GM13977 (cell line): ENCODE measurements at regions not wholly inside any gene's neighbourhood (a gene's known extent, or its start where the extent isn't known, plus 50 kb on each side); places are given as distances from the start of the nearest gene placed in this dataset.
"Not testable (repeated sequence)": the region's sequence is repeated elsewhere in the genome, so short reads cannot be mapped to it uniquely, and the experiment has no call there.

Experiments used
- DNase-seq: peaks from one replicate; pipeline ENCODE4 v3.0.0; 2012; ENCODE audit warnings: low spot score
- CTCF ChIP-seq: IDR thresholded peaks from 2 replicates; pipeline ENCODE4 v1.5.1; 2012; ENCODE audit warnings: mild to moderate bottlenecking, control low read depth; ENCODE audit not compliant: insufficient read depth; ENCODE audit errors: extremely low read depth, missing control alignments
- in situ Hi-C: fragments of 300-500 bp; cut with MboI; formaldehyde crosslinking; loops from one replicate; pipeline ENCODE4 v1.12.0; 2022; ENCODE audit warnings: low sequenced_read_pairs, low pct_unique_long_range_greater_than_20kb, mixed read lengths, inconsistent platforms; ENCODE audit not compliant: unreplicated experiment

- no peak for TF ChIP-seq CTCF
- in situ Hi-C loops = no loop called here
- no peak for DNase-seq
These were observed 218.8 kb downstream of the OTUD1 start for GRCh38 chr10:23657677-23658076.

DNA sequence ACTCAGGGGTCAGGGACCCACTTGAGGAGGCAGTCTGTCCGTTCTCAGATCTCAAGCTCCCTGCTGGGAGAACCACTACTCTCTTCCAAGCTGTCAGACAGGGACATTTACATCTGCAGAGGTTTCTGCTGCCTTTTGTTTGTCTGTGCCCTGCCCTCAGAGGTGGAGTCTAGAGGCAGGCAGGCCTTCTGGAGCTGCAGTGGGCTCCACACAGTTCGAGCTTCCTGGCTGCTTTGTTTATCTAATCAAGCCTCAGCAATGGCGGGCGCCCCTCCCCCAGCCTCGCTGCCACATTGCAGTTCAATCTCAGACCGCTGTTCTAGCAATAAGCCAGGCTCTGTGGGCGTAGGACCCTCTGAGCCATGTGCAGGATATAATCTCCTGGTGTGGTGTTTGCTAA is 233.0 kb downstream of the OTUD1 start:
- in situ Hi-C loops, DNase-seq: not testable (repeated sequence)

- no peak for TF ChIP-seq CTCF
- no peak for DNase-seq
- in situ Hi-C loops = loop anchor here (25.0 kb wide), 1 partner anchor 363 kb away; no protein-coding TSS in a partner anchor
These were observed 236.7 kb downstream of the OTUD1 start for GRCh38 chr10:23675585-23675984.

GRCh38 chr10:23676296-23676695 is 237.4 kb downstream of the OTUD1 start:
- DNase-seq = no peak

GRCh38 chr10:23686722-23687121 is 247.8 kb downstream of the OTUD1 start:
- in situ Hi-C loops = loop anchor here (25.0 kb wide), 1 partner anchor 374 kb away; no protein-coding TSS in a partner anchor
- no peak for TF ChIP-seq CTCF
- DNase-seq = no peak

More at GRCh38 chr10:23676296-23676695, 237.4 kb downstream of the OTUD1 start:
- no peak for TF ChIP-seq CTCF
- in situ Hi-C loops = loop anchor here (25.0 kb wide), 1 partner anchor 364 kb away; no protein-coding TSS in a partner anchor

DNA sequence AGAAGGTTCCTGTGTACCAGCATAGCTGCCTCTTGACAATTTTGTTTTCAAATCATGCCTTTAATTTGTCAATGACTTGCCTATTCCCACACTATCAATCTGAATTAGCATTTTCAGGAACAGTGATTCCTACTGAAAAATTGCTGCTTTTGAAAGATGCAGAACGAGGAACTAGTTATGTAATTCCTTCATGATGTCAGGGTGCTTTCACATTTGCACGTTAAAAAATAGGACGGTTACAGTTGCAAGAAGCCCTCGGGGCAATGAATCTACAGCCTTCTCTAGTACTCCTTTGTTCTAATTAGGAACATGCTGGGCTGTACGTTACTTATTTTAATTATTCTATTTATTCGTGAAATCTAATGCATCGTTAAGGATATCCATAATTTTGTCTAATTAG is 253.9 kb downstream of the OTUD1 start:
- in situ Hi-C loops = loop anchor here (25.0 kb wide), 1 partner anchor 380 kb away; no protein-coding TSS in a partner anchor
- no peak for TF ChIP-seq CTCF
- no peak for DNase-seq

DNA sequence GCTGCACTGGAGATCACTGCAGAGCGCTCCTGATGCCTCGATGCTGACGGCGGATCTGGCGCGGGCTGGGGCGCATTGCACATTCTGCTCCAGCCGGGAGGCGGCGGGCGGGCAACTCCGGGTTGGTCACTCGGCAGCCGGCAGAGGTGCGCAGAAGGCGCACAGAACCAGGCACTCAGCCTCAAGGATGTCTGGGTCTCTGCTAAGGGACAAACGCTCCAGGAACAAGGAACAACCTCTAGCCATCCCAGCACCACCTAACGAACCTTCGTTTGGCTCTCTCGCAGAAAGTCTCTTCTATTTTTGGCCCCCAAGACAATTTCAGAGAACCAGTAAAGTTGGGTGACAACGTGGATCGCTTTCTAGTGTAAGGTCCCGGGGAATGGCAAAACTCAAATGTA is 254.6 kb downstream of the OTUD1 start:
- DNase-seq = no peak
- TF ChIP-seq CTCF = no peak
- in situ Hi-C loops = loop anchor here (25.0 kb wide), 1 partner anchor 381 kb away; no protein-coding TSS in a partner anchor
